NCI-H2171 treated with DMSO at 0.1 percent for 48 hours (cell line): ENCODE measurements at regions not wholly inside any gene's neighbourhood (a gene's known extent, or its start where the extent isn't known, plus 50 kb on each side); places are given as distances from the start of the nearest gene placed in this dataset.

Source experiments
- DNase-seq: peaks from one replicate; lab custom pipeline; 2025; lab: John Stamatoyannopoulos, UW

- no peak for DNase-seq
Observed at GRCh38 chr10:106183041-106183440, 981.5 kb downstream of the SORCS1 start.

- DNase-seq, result no peak
Observed at GRCh38 chr10:106182542-106182941, 982.0 kb downstream of the SORCS1 start.

GRCh38 chr10:106181501-106181900 is 983.0 kb downstream of the SORCS1 start:
- no peak for DNase-seq

GRCh38 chr10:106179430-106179829 is 985.1 kb downstream of the SORCS1 start:
- DNase-seq, result no peak

- peak; percentile 3 for DNase-seq
Observed at GRCh38 chr10:106175760-106176377, 988.6 kb downstream of the SORCS1 start.

GRCh38 chr10:106173838-106174237 is 990.7 kb downstream of the SORCS1 start:
- DNase-seq, result no peak

- no peak for DNase-seq
Observed at GRCh38 chr10:106169241-106169640, 995.3 kb downstream of the SORCS1 start.

GRCh38 chr10:106167946-106168345 is 996.6 kb downstream of the SORCS1 start:
- DNase-seq, result no peak

- DNase-seq, result no peak
Observed at GRCh38 chr10:106158241-106158640, 1006.3 kb downstream of the SORCS1 start.

- DNase-seq, result no peak
Observed at GRCh38 chr10:106147021-106147420, 1017.5 kb downstream of the SORCS1 start.

GRCh38 chr10:106139915-106140314 is 1024.6 kb downstream of the SORCS1 start:
- DNase-seq, result no peak

GRCh38 chr10:106136175-106136574 is 1028.3 kb downstream of the SORCS1 start:
- DNase-seq, result no peak

- no peak for DNase-seq
Observed at GRCh38 chr10:106134326-106135000, 1030.0 kb downstream of the SORCS1 start.

- no peak for DNase-seq
Observed at GRCh38 chr10:106133451-106133850, 1031.1 kb downstream of the SORCS1 start.

GRCh38 chr10:106132956-106133355 is 1031.5 kb downstream of the SORCS1 start:
- DNase-seq, result no peak

GRCh38 chr10:106114656-106115186 is 1049.8 kb downstream of the SORCS1 start:
- DNase-seq, result no peak

- DNase-seq, result no peak
Observed at GRCh38 chr10:106111246-106111645, 1053.3 kb downstream of the SORCS1 start.

- DNase-seq, result no peak
Observed at GRCh38 chr10:106107706-106108105, 1056.8 kb downstream of the SORCS1 start.

GRCh38 chr10:106106114-106106513 is 1058.4 kb downstream of the SORCS1 start:
- no peak for DNase-seq

GRCh38 chr10:106089855-106090254 is 1074.7 kb downstream of the SORCS1 start:
- no peak for DNase-seq

- no peak for DNase-seq
Observed at GRCh38 chr10:106086391-106086790, 1078.1 kb downstream of the SORCS1 start.

- no peak for DNase-seq
Observed at GRCh38 chr10:106083572-106083971, 1080.9 kb downstream of the SORCS1 start.

- DNase-seq, result no peak
Observed at GRCh38 chr10:106082865-106083264, 1081.6 kb downstream of the SORCS1 start.
